Brain microvascular endothelial cell (primary cell): ENCODE measurements at regions not wholly inside any gene's neighbourhood (a gene's known extent, or its start where the extent isn't known, plus 50 kb on each side); places are given as distances from the start of the nearest gene placed in this dataset.

Experiments used
- DNase-seq: peaks from one replicate; pipeline ENCODE4 v3.0.0-alpha.2; 2020
- H3K27ac ChIP-seq: fragments of 250-450 bp; sonication (Bioruptor Pico); 2 replicates; pipeline ENCODE4 v1.5.1; 2020; ENCODE audit warnings: mild to moderate bottlenecking, moderate library complexity
- H3K27me3 ChIP-seq: fragments of 250-450 bp; sonication (Bioruptor Pico); replicated peaks from 2 replicates; pipeline ENCODE4 v1.5.1; 2020; ENCODE audit warnings: mild to moderate bottlenecking
- H3K36me3 ChIP-seq: fragments of 250-450 bp; sonication (Bioruptor Pico); replicated peaks from 2 replicates; pipeline ENCODE4 v1.5.1; 2020; ENCODE audit warnings: mild to moderate bottlenecking
- H3K4me3 ChIP-seq: 2 replicates; pipeline ENCODE4 v1.5.1; 2011; ENCODE audit warnings: low read depth, mild to moderate bottlenecking, control low read depth, low read length, moderate library complexity
- CTCF ChIP-seq: IDR thresholded peaks from 2 replicates; pipeline ENCODE4 v1.5.1; 2011; ENCODE audit warnings: low read depth, mild to moderate bottlenecking, moderate library complexity, low read length, control low read depth, inconsistent platforms; ENCODE audit errors: missing control alignments
- in situ Hi-C: cut with HindIII; loops from 2 replicates; pipeline ENCODE4 v1.10.0; 2017; ENCODE audit warnings: low sequenced_read_pairs, low pct_ligation_motif_present

- Histone ChIP-seq H3K4me3 (no peak overlapping the region), H3K36me3 (no peaks in the 10 kb centered on the region), H3K27me3 (no peaks in the 10 kb centered on the region), H3K27ac (no peak overlapping the region)
- no peak for TF ChIP-seq CTCF
- no peak for DNase-seq
- in situ Hi-C loops: no loop called here
Observed at GRCh38 chr3:104820959-104821358, 545.8 kb upstream of the ALCAM start.

GRCh38 chr3:104825116-104825515 lies 541.6 kb upstream of the ALCAM start:
- Histone ChIP-seq H3K4me3 (no peak overlapping the region), H3K27me3 (no peaks in the 10 kb centered on the region), H3K27ac (no peak overlapping the region), H3K36me3 (no peaks in the 10 kb centered on the region)
- in situ Hi-C loops: no loop called here
- DNase-seq: no peak
- no peak for TF ChIP-seq CTCF

- Histone ChIP-seq H3K36me3 (no peaks in the 10 kb centered on the region), H3K27ac (no peak overlapping the region), H3K4me3 (no peak overlapping the region), H3K27me3 (no peaks in the 10 kb centered on the region)
- no peak for DNase-seq
- in situ Hi-C loops: no loop called here
- TF ChIP-seq CTCF: no peak
Observed at GRCh38 chr3:104831071-104831470, 535.6 kb upstream of the ALCAM start.

- Histone ChIP-seq H3K4me3 (no peak overlapping the region), H3K27me3 (no peaks in the 10 kb centered on the region), H3K36me3 (no peaks in the 10 kb centered on the region), H3K27ac (no peak overlapping the region)
- no peak for TF ChIP-seq CTCF
- in situ Hi-C loops: no loop called here
- no peak for DNase-seq
Observed at GRCh38 chr3:104832530-104832929, 534.2 kb upstream of the ALCAM start.

- no peaks in the 10 kb centered on the region for H3K27me3 ChIP-seq
Observed at GRCh38 chr3:104835376-104835775, 531.3 kb upstream of the ALCAM start.

More at GRCh38 chr3:104835376-104835775, 531.3 kb upstream of the ALCAM start:
- no peak for TF ChIP-seq CTCF
- H3K27ac ChIP-seq: no peak overlapping the region
- H3K4me3 ChIP-seq: no peak overlapping the region
- no peak for DNase-seq
- in situ Hi-C loops: no loop called here
- no peaks in the 10 kb centered on the region for H3K36me3 ChIP-seq
